ENCODE measurements at regions not wholly inside any gene's neighbourhood (a gene's known extent, or its start where the extent isn't known, plus 50 kb on each side); places are given as distances from the start of the nearest gene placed in this dataset.

DNA sequence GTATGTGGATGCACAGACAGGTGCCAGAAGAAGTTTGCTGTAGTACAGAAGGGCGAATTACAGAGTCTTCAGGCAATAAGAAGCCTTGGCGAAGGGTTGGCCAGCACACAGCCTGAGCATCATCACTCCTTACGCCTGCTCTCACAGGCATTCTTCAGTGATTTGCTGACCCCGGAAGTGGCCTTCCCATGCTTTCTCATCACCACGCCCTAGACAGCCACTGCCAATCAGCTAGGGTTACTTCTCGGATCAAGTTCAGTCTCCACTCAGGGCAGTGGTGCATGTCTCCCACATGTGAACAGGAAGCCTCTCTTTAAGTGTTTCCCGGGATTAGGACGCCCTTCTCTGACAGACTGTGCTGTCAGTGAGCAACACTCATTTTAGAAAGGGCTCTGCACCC, 81.8 kb downstream of the C1QL2 start:
- Histone ChIP-seq H3K27me3 (ENCODE audit: control insufficient read depth, insufficient read depth, low read length) (no peaks in the 10 kb centered on the region), H3K9me3 (ENCODE audit: control insufficient read depth in 2 of 3, insufficient read depth in 1 of 3, low read length in 3 of 3) (peaks cover 0 to 4% (median 0%) of the 10 kb centered on the region in 3 donors), H3K9ac (ENCODE audit: low read length in 3 of 3) (no peak overlapping the region), H3K4me3 (ENCODE audit: low read length in 3 of 3) (no peak overlapping the region), H3K27ac (ENCODE audit: low read depth in 2 of 2, low read length in 2 of 2) (no peak overlapping the region), H3K36me3 (ENCODE audit: control insufficient read depth in 2 of 3, insufficient read depth in 3 of 3, low read length in 3 of 3) (no peaks in the 10 kb centered on the region), H3K4me1 (ENCODE audit: control insufficient read depth in 2 of 3, insufficient read depth in 2 of 3, low read depth in 1 of 3, low read length in 3 of 3) (no peaks in the 10 kb centered on the region)
- DNase-seq (peak in 1 of 5 donors; percentile 7), FAIRE-seq (no peak)
- intact Hi-C loops (cut with DNase I), result no loop called here
- TF ChIP-seq, protein P1, sequence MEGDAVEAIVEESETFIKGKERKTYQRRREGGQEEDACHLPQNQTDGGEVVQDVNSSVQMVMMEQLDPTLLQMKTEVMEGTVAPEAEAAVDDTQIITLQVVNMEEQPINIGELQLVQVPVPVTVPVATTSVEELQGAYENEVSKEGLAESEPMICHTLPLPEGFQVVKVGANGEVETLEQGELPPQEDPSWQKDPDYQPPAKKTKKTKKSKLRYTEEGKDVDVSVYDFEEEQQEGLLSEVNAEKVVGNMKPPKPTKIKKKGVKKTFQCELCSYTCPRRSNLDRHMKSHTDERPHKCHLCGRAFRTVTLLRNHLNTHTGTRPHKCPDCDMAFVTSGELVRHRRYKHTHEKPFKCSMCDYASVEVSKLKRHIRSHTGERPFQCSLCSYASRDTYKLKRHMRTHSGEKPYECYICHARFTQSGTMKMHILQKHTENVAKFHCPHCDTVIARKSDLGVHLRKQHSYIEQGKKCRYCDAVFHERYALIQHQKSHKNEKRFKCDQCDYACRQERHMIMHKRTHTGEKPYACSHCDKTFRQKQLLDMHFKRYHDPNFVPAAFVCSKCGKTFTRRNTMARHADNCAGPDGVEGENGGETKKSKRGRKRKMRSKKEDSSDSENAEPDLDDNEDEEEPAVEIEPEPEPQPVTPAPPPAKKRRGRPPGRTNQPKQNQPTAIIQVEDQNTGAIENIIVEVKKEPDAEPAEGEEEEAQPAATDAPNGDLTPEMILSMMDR (IDR thresholded peaks at IDR 0.05; ENCODE audit: borderline replicate concordance, extremely low read depth, insufficient read depth), result no peak

DNA sequence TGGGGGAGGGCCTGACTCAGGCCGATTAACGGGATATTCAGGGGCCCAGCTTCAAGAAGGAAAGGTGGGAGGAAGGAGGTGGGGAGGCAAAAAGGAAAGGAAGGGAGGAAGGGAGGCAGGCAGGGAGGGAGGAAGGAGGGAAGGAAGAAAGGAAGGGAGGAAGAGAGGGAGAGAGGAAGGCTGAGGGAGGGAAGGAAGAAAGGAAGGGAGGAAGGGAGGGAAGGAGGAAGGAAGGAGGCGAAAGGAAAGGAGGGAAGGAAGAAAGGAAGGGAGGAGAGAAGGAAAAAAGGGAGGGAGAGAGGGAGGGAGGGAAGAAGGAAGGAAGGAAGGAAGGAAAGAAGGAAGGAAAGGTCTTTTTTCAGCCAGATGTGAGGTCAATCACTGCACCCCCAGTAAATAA, 85.3 kb downstream of the C1QL2 start:
- no peak overlapping the region for H3K9ac ChIP-seq (ENCODE audit: low read length in 3 of 3)
- H3K27me3 ChIP-seq (ENCODE audit: control insufficient read depth, insufficient read depth, low read length), result no peaks in the 10 kb centered on the region
- FAIRE-seq (no peak), DNase-seq (no peak)
- H3K27ac ChIP-seq (ENCODE audit: low read depth in 2 of 2, low read length in 2 of 2), result no peak overlapping the region
- H3K4me3 ChIP-seq (ENCODE audit: low read length in 3 of 3), result no peak overlapping the region
- H3K36me3 ChIP-seq (ENCODE audit: control insufficient read depth in 2 of 3, insufficient read depth in 3 of 3, low read length in 3 of 3), result no peaks in the 10 kb centered on the region
- intact Hi-C loops (cut with DNase I), result no loop called here
- no peaks in the 10 kb centered on the region for H3K4me1 ChIP-seq (ENCODE audit: control insufficient read depth in 2 of 3, insufficient read depth in 2 of 3, low read depth in 1 of 3, low read length in 3 of 3)
- TF ChIP-seq, protein P1 (IDR thresholded peaks at IDR 0.05; ENCODE audit: borderline replicate concordance, extremely low read depth, insufficient read depth), result no peak
- no peaks in the 10 kb centered on the region for H3K9me3 ChIP-seq (ENCODE audit: control insufficient read depth in 2 of 3, insufficient read depth in 1 of 3, low read length in 3 of 3)

DNA sequence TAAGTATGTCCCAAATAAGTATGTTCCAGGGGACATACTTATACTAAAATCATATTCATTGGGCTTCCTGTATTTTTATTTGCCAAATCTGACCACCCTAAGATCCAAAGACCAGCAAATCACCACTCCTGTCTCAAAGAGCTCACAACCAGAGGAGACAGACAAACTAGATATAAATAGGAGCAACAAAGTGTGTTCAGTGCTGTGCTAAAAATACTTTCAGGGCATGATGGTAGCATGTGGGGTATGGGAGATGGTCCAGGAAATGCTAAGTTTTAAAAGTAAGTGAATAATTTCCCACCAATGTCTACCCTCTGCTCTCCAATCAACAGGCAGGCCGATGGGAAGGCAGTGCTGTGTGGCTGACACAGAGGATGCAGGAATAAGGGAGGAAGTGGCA, 87.1 kb downstream of the C1QL2 start:
- FAIRE-seq (no peak), DNase-seq (no peak)
- Histone ChIP-seq H3K36me3 (ENCODE audit: control insufficient read depth in 2 of 3, insufficient read depth in 3 of 3, low read length in 3 of 3) (no peaks in the 10 kb centered on the region), H3K9me3 (ENCODE audit: control insufficient read depth in 2 of 3, insufficient read depth in 1 of 3, low read length in 3 of 3) (no peaks in the 10 kb centered on the region), H3K27me3 (ENCODE audit: control insufficient read depth, insufficient read depth, low read length) (no peaks in the 10 kb centered on the region), H3K4me1 (ENCODE audit: control insufficient read depth in 2 of 3, insufficient read depth in 2 of 3, low read depth in 1 of 3, low read length in 3 of 3) (no peaks in the 10 kb centered on the region), H3K9ac (ENCODE audit: low read length in 3 of 3) (no peak overlapping the region), H3K4me3 (ENCODE audit: low read length in 3 of 3) (no peak overlapping the region), H3K27ac (ENCODE audit: low read depth in 2 of 2, low read length in 2 of 2) (no peak overlapping the region)
- TF ChIP-seq, protein P1 (IDR thresholded peaks at IDR 0.05; ENCODE audit: borderline replicate concordance, extremely low read depth, insufficient read depth), result no peak
- intact Hi-C loops (cut with DNase I), result no loop called here

DNA sequence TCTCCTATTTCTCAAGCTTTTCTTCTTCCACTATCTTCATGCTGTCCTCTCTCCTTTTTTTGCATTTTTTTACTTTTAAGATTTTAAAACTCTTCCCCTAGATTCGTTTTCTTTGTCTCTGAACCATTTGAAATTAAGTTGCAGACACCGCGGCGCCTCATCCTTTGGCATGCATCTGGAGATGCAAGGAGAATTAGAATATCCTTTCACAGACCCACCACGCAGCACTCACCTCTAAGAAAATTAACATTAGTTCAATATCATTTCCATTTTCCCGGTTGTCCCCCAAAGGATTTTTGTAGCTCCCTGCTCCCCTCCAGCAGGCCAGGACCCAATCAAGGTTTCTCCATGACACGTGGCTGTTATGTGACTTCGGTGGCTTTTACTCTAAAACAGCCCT, 88.8 kb downstream of the C1QL2 start:
- Histone ChIP-seq H3K4me1 (ENCODE audit: control insufficient read depth in 2 of 3, insufficient read depth in 2 of 3, low read depth in 1 of 3, low read length in 3 of 3) (no peaks in the 10 kb centered on the region), H3K4me3 (ENCODE audit: low read length in 3 of 3) (no peak overlapping the region), H3K9me3 (ENCODE audit: control insufficient read depth in 2 of 3, insufficient read depth in 1 of 3, low read length in 3 of 3) (no peaks in the 10 kb centered on the region), H3K27ac (ENCODE audit: low read depth in 2 of 2, low read length in 2 of 2) (no peak overlapping the region), H3K36me3 (ENCODE audit: control insufficient read depth in 2 of 3, insufficient read depth in 3 of 3, low read length in 3 of 3) (no peaks in the 10 kb centered on the region), H3K27me3 (ENCODE audit: control insufficient read depth, insufficient read depth, low read length) (no peaks in the 10 kb centered on the region), H3K9ac (ENCODE audit: low read length in 3 of 3) (no peak overlapping the region)
- no peak for DNase-seq
- no peak for FAIRE-seq
- TF ChIP-seq, protein P1 (IDR thresholded peaks at IDR 0.05; ENCODE audit: borderline replicate concordance, extremely low read depth, insufficient read depth), result no peak
- intact Hi-C loops (cut with DNase I), result no loop called here

Measured in kidney (tissue), 13 donors.